ENCODE measurements at regions not wholly inside any gene's neighbourhood (a gene's known extent, or its start where the extent isn't known, plus 50 kb on each side); places are given as distances from the start of the nearest gene placed in this dataset.

- no peaks in the 10 kb centered on the region for H3K4me1 ChIP-seq
- Mint-ChIP-seq H3K27ac (ENCODE audit: unreplicated experiment) (no peak overlapping the region), H3K9me3 (ENCODE audit: unreplicated experiment) (no peaks in the 10 kb centered on the region), H3K4me3 (ENCODE audit: unreplicated experiment) (no peak overlapping the region), H3K27me3 (ENCODE audit: insufficient read depth, unreplicated experiment) (peaks cover 25% of the 10 kb centered on the region), H3K4me1 (ENCODE audit: low read depth, unreplicated experiment) (no peaks in the 10 kb centered on the region), H3K36me3 (ENCODE audit: insufficient read depth, unreplicated experiment) (no peaks in the 10 kb centered on the region)
- peaks cover 2% of the 10 kb centered on the region; the same call in 1 of the 2 replicates for H3K27me3 ChIP-seq (replicated peaks; ENCODE audit: control insufficient read depth, insufficient read depth, low read length)
- no peak for DNase-seq
- BruUV-seq (replicated peaks): no TSS peak
- H3K9me3 ChIP-seq: no peaks in the 10 kb centered on the region
- ChIA-PET POLR2A (no interaction called here), CTCF (no interaction called here)
- no peaks in the 10 kb centered on the region for H3K36me3 ChIP-seq (ENCODE audit: control insufficient read depth, insufficient read depth, low read length)
- intact Hi-C loops (cut with micrococcal nuclease; ENCODE audit: unreplicated experiment): no loop called here
- no peak overlapping the region for H3K4me3 ChIP-seq (ENCODE audit: low read depth, low read length)
- TF ChIP-seq CTCF (IDR thresholded peaks at IDR 0.05; ENCODE audit: insufficient read depth in 1 of 2, low read depth in 1 of 2, low read length in 1 of 2, severe bottlenecking in 1 of 2, unreplicated experiment in 1 of 2): no peak
Measured at GRCh38 chr17:33858682-33859081, 396.4 kb upstream of the CCL2 start.

GRCh38 chr17:33862772-33863602 is 392.1 kb upstream of the CCL2 start:
- Mint-ChIP-seq H3K27me3 (ENCODE audit: insufficient read depth, unreplicated experiment) (peaks cover 6% of the 10 kb centered on the region), H3K4me3 (ENCODE audit: unreplicated experiment) (no peak overlapping the region), H3K27ac (ENCODE audit: unreplicated experiment) (no peak overlapping the region), H3K36me3 (ENCODE audit: insufficient read depth, unreplicated experiment) (no peaks in the 10 kb centered on the region), H3K9me3 (ENCODE audit: unreplicated experiment) (no peaks in the 10 kb centered on the region), H3K4me1 (ENCODE audit: low read depth, unreplicated experiment) (no peaks in the 10 kb centered on the region)
- no TSS peak for BruUV-seq (replicated peaks)
- intact Hi-C loops (cut with micrococcal nuclease; ENCODE audit: unreplicated experiment): no loop called here
- no peak for TF ChIP-seq CTCF (IDR thresholded peaks at IDR 0.05; ENCODE audit: insufficient read depth in 1 of 2, low read depth in 1 of 2, low read length in 1 of 2, severe bottlenecking in 1 of 2, unreplicated experiment in 1 of 2)
- no peak for DNase-seq
- Histone ChIP-seq H3K4me1 (no peaks in the 10 kb centered on the region), H3K9me3 (no peaks in the 10 kb centered on the region), H3K27me3 (replicated peaks; ENCODE audit: control insufficient read depth, insufficient read depth, low read length) (peaks cover 2% of the 10 kb centered on the region; the same call in 1 of the 2 replicates), H3K36me3 (ENCODE audit: control insufficient read depth, insufficient read depth, low read length) (no peaks in the 10 kb centered on the region), H3K4me3 (ENCODE audit: low read depth, low read length) (no peak overlapping the region)
- POLR2A ChIA-PET: no interaction called here
- CTCF ChIA-PET: no interaction called here

- Mint-ChIP-seq H3K27ac (ENCODE audit: unreplicated experiment) (no peak overlapping the region), H3K27me3 (ENCODE audit: insufficient read depth, unreplicated experiment) (peaks cover 2% of the 10 kb centered on the region), H3K4me1 (ENCODE audit: low read depth, unreplicated experiment) (no peaks in the 10 kb centered on the region), H3K36me3 (ENCODE audit: insufficient read depth, unreplicated experiment) (no peaks in the 10 kb centered on the region), H3K4me3 (ENCODE audit: unreplicated experiment) (no peak overlapping the region), H3K9me3 (ENCODE audit: unreplicated experiment) (no peaks in the 10 kb centered on the region)
- ChIA-PET CTCF (no interaction called here), POLR2A (no interaction called here)
- H3K36me3 ChIP-seq (ENCODE audit: control insufficient read depth, insufficient read depth, low read length): no peaks in the 10 kb centered on the region
- no peak for DNase-seq
- BruUV-seq (replicated peaks): no TSS peak
- no peak for TF ChIP-seq CTCF (IDR thresholded peaks at IDR 0.05; ENCODE audit: insufficient read depth in 1 of 2, low read depth in 1 of 2, low read length in 1 of 2, severe bottlenecking in 1 of 2, unreplicated experiment in 1 of 2)
- no peaks in the 10 kb centered on the region for H3K4me1 ChIP-seq
- intact Hi-C loops (cut with micrococcal nuclease; ENCODE audit: unreplicated experiment): no loop called here
- no peaks in the 10 kb centered on the region for H3K9me3 ChIP-seq
- H3K27me3 ChIP-seq (replicated peaks; ENCODE audit: control insufficient read depth, insufficient read depth, low read length): peaks cover 2% of the 10 kb centered on the region; the same call in 1 of the 2 replicates
- no peak overlapping the region for H3K4me3 ChIP-seq (ENCODE audit: low read depth, low read length)
Measured at GRCh38 chr17:33864758-33865229, 390.3 kb upstream of the CCL2 start.
